Fibroblast of mammary gland (primary cell): ENCODE measurements at regions not wholly inside any gene's neighbourhood (a gene's known extent, or its start where the extent isn't known, plus 50 kb on each side); places are given as distances from the start of the nearest gene placed in this dataset.

Source experiments
- DNase-seq: peaks from one replicate; pipeline ENCODE4 v3.0.0-alpha.2; 2010; ENCODE audit warnings: low read depth
- H3K4me3 ChIP-seq: 2 replicates; pipeline ENCODE4 v1.5.1; 2011; ENCODE audit warnings: low read depth, mild to moderate bottlenecking, low read length, moderate library complexity; ENCODE audit not compliant: control insufficient read depth
- TF ChIP-seq, protein P1 (sequence below): conservative IDR thresholded peaks from 2 replicates; pipeline ENCODE4 v1.5.1; 2011; ENCODE audit warnings: low read depth, low read length, inconsistent platforms; ENCODE audit not compliant: control insufficient read depth, insufficient read depth

DNA sequence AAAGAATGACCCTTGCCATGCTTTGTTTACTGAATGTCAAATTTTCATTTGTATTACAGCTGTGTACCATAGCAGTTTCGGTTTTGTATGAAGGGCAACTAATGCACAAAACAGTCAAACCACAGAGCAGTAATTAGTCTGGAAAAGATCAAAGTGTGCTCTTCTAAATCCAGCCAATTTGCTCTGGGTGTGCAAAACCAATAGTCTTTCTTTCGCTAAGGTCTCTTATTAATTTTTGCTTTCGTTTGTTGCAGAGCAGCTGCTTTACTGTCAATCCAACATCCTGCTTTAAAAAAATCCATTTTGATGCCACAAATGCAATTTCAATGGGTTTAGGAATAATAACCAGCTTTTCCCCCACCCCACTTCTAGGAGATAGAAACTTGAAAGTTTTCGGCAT, 114.2 kb downstream of the BRMS1L start:
- no peak for DNase-seq
- no peak overlapping the region for H3K4me3 ChIP-seq
- TF ChIP-seq, protein P1, sequence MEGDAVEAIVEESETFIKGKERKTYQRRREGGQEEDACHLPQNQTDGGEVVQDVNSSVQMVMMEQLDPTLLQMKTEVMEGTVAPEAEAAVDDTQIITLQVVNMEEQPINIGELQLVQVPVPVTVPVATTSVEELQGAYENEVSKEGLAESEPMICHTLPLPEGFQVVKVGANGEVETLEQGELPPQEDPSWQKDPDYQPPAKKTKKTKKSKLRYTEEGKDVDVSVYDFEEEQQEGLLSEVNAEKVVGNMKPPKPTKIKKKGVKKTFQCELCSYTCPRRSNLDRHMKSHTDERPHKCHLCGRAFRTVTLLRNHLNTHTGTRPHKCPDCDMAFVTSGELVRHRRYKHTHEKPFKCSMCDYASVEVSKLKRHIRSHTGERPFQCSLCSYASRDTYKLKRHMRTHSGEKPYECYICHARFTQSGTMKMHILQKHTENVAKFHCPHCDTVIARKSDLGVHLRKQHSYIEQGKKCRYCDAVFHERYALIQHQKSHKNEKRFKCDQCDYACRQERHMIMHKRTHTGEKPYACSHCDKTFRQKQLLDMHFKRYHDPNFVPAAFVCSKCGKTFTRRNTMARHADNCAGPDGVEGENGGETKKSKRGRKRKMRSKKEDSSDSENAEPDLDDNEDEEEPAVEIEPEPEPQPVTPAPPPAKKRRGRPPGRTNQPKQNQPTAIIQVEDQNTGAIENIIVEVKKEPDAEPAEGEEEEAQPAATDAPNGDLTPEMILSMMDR = no peak

DNA sequence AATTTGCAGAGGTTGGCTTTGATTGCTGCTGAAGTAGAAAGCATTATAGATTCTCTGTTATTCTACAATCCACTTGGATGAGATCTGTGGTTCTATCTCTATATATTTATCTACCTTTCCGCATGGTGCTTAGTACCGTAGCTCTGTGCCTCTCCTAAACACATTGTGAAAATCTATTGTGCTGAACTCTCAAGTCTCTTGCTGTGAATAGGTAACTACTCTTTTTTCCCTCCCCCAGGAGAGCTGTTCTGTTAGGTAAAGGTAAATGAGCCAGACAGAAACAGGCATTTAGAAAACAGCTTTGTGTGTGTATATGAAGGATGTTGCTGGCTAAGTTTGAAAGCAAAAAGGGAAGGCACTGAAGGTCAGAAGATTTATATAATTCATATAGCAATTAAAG, 112.6 kb downstream of the BRMS1L start:
- no peak overlapping the region for H3K4me3 ChIP-seq
- no peak for DNase-seq
- TF ChIP-seq, protein P1 = no peak

DNA sequence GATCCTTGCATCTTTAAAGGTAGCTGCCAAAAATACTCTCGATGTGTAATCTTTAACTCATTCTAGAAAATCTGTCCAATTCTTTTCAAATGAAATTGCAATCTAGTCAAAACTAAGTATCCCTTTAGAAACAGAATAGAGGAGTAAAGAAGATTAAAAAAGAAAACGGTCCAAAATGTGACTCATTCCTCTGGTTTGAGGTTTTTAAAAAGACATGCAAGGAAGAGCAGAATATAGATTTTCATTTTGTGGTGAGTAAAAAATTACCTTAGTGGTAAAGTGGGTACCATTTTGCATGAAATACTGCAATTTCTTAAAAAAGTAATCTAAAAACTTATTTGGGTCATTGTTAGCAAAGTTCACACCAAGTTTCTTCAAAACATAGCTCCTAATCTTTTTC, 108.4 kb downstream of the BRMS1L start:
- DNase-seq = no peak
- TF ChIP-seq, protein P1 = no peak
- H3K4me3 ChIP-seq = no peak overlapping the region

DNA sequence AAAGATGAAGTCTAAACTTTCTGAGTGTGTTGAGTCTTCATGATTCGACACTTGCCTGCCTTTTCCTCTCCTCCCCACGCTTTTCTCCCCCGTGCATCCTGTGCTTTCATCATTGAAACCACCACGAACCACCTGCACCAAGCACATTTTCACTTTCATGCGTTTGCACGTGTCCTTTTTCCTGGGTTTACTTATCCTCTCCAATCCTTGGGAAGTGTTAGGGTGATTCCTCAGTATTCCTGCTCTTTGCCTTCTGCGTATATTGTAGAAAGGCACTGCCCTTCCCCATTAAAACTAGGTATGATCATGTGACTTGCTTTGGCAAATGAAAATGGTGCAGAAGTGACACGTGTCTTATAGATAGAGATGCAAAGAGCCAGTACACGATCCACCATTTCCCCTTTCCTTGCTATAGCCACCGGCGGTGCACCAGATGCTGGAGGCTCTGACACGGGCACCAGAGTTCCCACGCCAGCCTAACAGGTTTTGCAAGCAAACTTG, 106.6 kb downstream of the BRMS1L start:
- no peak overlapping the region for H3K4me3 ChIP-seq
- DNase-seq = no peak
- TF ChIP-seq, protein P1 = no peak

DNA sequence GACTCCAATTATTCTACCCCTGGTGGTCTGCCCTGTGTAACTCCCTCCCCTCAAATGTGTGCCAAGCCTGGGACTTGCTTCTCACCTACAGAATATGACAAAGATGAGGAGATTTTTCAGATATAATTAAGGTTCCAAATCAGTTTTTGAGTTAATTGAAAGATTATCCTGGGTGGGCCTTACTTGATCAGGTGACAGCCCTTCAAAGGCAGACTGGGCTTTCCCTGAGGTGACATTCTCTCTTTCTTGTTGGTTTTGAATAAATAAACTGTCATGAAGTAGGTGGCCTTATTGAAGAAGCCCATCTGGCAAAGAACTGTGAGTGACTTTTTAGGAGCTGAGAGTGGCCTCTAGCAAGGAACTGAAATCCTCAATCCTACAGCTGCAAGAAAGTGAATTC, 106.0 kb downstream of the BRMS1L start:
- DNase-seq = no peak
- H3K4me3 ChIP-seq = no peak overlapping the region
- TF ChIP-seq, protein P1 = no peak

DNA sequence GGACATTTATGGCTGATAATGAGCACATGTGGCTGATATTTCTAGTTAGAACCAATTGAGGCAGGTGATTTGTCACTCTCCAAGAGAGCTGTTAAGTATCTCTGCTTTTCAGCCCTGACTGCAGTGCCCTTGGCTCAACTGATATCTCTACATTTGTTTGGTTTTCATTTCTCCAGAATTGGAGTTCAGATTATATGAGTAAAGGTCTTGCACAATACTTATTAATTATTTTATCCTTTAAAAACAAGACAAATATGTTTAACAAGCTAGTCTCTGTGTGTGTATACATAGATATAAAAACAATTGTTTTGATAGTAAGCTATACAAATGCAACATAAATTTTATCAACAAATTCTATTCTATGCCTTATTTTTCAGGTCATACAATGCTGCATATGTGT, 105.2 kb downstream of the BRMS1L start:
- no peak overlapping the region for H3K4me3 ChIP-seq
- no peak for DNase-seq
- TF ChIP-seq, protein P1 = no peak

DNA sequence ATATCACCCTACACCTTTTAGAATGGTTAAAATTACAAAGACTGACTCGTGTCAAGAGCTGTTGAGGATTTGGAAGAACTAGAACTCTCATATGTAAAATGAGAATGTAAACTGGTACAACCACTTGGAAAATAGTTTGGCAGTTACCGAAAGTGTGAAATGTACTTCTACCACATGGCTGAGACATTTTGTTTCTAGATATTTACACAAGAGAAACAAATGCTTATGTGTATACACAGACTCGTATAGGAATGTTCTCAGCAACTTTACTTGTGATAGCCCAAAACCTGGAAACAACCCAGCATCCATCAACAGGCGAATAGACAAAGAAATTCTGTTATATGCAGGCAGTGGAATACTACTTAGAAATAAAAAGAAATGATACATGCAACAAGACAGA, 103.0 kb downstream of the BRMS1L start:
- no peak overlapping the region for H3K4me3 ChIP-seq
- TF ChIP-seq, protein P1 = no peak
- no peak for DNase-seq
